Stimulated activated CD4-positive, alpha-beta T cell treated with anti-CD3 and anti-CD28 coated beads, Interleukin-15, amount 100 ng/mL, for 24 hours (primary cell): ENCODE measurements at regions not wholly inside any gene's neighbourhood (a gene's known extent, or its start where the extent isn't known, plus 50 kb on each side); places are given as distances from the start of the nearest gene placed in this dataset.

ENCODE experiments used
- DNase-seq: peaks from one replicate; pipeline ENCODE4 v3.0.0-alpha.2; 2020

GRCh38 chr5:163373436-163374084, 63.8 kb upstream of the CCNG1 start:
- no peak for DNase-seq

GRCh38 chr5:163377982-163378381, 59.4 kb upstream of the CCNG1 start:
- no peak for DNase-seq

GRCh38 chr5:163379298-163380155, 57.9 kb upstream of the CCNG1 start:
- DNase-seq, result no peak

- no peak for DNase-seq
Measured at GRCh38 chr5:163381832-163382231, 55.6 kb upstream of the CCNG1 start.

GRCh38 chr5:163383754-163384153, 53.6 kb upstream of the CCNG1 start:
- DNase-seq, result no peak

GRCh38 chr5:163384669-163385068, 52.7 kb upstream of the CCNG1 start:
- DNase-seq, result no peak

GRCh38 chr5:163385271-163385670, 52.1 kb upstream of the CCNG1 start:
- DNase-seq, result no peak

GRCh38 chr5:163385824-163386223, 51.6 kb upstream of the CCNG1 start:
- DNase-seq, result no peak

- no peak for DNase-seq
Measured at GRCh38 chr5:163386352-163386751, 51.0 kb upstream of the CCNG1 start.

GRCh38 chr5:163387589-163388343, 49.6 kb upstream of the CCNG1 start:
- DNase-seq, result no peak
